RWPE1 (cell line): ENCODE measurements at regions not wholly inside any gene's neighbourhood (a gene's known extent, or its start where the extent isn't known, plus 50 kb on each side); places are given as distances from the start of the nearest gene placed in this dataset.

Experiments used
- CTCF ChIA-PET: fragments of 350-600 bp; sonication (Branson Sonifier 250); formaldehyde crosslinking; extraction: SDS; loops from one replicate; lab custom pipeline; 2021; lab: Yijun Ruan, JAX
- POLR2A ChIA-PET: fragments of 400-600 bp; formaldehyde crosslinking; extraction: SDS; loops from one replicate; lab custom pipeline; 2020; ENCODE audit warnings: antibody characterized with exemption; ENCODE audit not compliant: low non-redundant PET; lab: Yijun Ruan, JAX
- DNase-seq: peaks from one replicate; pipeline ENCODE4 v3.0.0; 2012; ENCODE audit warnings: low spot score
- H3K27ac ChIP-seq: fragments of 450-650 bp; 2 replicates; pipeline ENCODE4 v1.5.1; 2017
- TF ChIP-seq, protein P1 (sequence below): fragments of 450-650 bp; conservative IDR thresholded peaks from 2 replicates; pipeline ENCODE4 v1.5.1; 2017; ENCODE audit warnings: low read depth, mild to moderate bottlenecking

- TF ChIP-seq, protein P1, sequence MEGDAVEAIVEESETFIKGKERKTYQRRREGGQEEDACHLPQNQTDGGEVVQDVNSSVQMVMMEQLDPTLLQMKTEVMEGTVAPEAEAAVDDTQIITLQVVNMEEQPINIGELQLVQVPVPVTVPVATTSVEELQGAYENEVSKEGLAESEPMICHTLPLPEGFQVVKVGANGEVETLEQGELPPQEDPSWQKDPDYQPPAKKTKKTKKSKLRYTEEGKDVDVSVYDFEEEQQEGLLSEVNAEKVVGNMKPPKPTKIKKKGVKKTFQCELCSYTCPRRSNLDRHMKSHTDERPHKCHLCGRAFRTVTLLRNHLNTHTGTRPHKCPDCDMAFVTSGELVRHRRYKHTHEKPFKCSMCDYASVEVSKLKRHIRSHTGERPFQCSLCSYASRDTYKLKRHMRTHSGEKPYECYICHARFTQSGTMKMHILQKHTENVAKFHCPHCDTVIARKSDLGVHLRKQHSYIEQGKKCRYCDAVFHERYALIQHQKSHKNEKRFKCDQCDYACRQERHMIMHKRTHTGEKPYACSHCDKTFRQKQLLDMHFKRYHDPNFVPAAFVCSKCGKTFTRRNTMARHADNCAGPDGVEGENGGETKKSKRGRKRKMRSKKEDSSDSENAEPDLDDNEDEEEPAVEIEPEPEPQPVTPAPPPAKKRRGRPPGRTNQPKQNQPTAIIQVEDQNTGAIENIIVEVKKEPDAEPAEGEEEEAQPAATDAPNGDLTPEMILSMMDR, result no peak
- no peak for DNase-seq
- POLR2A ChIA-PET, result no interaction called here
- H3K27ac ChIP-seq, result no peak overlapping the region
- CTCF ChIA-PET, result interaction anchor here (0.8 kb wide), 1 partner anchor 1001 kb away, joined by 3 read pairs; no protein-coding TSS in a partner anchor
These were observed 229.6 kb upstream of the BLID start for GRCh38 chr11:122345586-122345985.

GRCh38 chr11:122344215-122344614 lies 228.2 kb upstream of the BLID start:
- no peak overlapping the region for H3K27ac ChIP-seq
- TF ChIP-seq, protein P1, result no peak
- ChIA-PET CTCF (no interaction called here), POLR2A (no interaction called here)
- DNase-seq, result peak; percentile 28

GRCh38 chr11:122343210-122343609 lies 227.2 kb upstream of the BLID start:
- ChIA-PET CTCF (no interaction called here), POLR2A (no interaction called here)
- no peak for DNase-seq
- peak overlapping the region; percentile 54 for H3K27ac ChIP-seq
- TF ChIP-seq, protein P1, result no peak

GRCh38 chr11:122342089-122342744 lies 226.2 kb upstream of the BLID start:
- CTCF ChIA-PET, result interaction anchor here (0.7 kb wide), 1 partner anchor 163 kb away, joined by 3 read pairs; no protein-coding TSS in a partner anchor
- DNase-seq, result peak; percentile 43
- H3K27ac ChIP-seq, result no peak overlapping the region

GRCh38 chr11:122341477-122341876 lies 225.5 kb upstream of the BLID start:
- DNase-seq, result no peak
- H3K27ac ChIP-seq, result no peak overlapping the region
- CTCF ChIA-PET, result interaction anchor here (0.6 kb wide), 3 partner anchors 11 to 1010 kb away, joined by 3 read pairs; no protein-coding TSS in a partner anchor
- POLR2A ChIA-PET, result no interaction called here
- TF ChIP-seq, protein P1, result no peak

More at GRCh38 chr11:122342089-122342744, 226.2 kb upstream of the BLID start:
- POLR2A ChIA-PET, result no interaction called here
- TF ChIP-seq, protein P1, result no peak

- no peak for DNase-seq
- TF ChIP-seq, protein P1, result no peak
- no peak overlapping the region for H3K27ac ChIP-seq
- POLR2A ChIA-PET, result no interaction called here
- CTCF ChIA-PET, result interaction anchor here (0.6 to 0.7 kb wide), 5 partner anchors 10 to 1009 kb away, joined by 3 read pairs; no protein-coding TSS in a partner anchor
These were observed 224.7 kb upstream of the BLID start for GRCh38 chr11:122340607-122341290.
